GM19372 (cell line): ENCODE measurements at regions not wholly inside any gene's neighbourhood (a gene's known extent, or its start where the extent isn't known, plus 50 kb on each side); places are given as distances from the start of the nearest gene placed in this dataset.

Experiments used
- ATAC-seq: cut with Tn5 transposase; IDR thresholded peaks from one replicate; pipeline ENCODE4 v1.9.1; 2021; ENCODE audit warnings: mild to moderate bottlenecking, low read depth, moderate library complexity; ENCODE audit not compliant: unreplicated experiment

- no peak for ATAC-seq
Observed at GRCh38 chr4:43898836-43899235, 549.8 kb downstream of the KCTD8 start.

- ATAC-seq = no peak
Observed at GRCh38 chr4:43903456-43903855, 545.2 kb downstream of the KCTD8 start.

- no peak for ATAC-seq
Observed at GRCh38 chr4:43918377-43918776, 530.2 kb downstream of the KCTD8 start.

- ATAC-seq = no peak
Observed at GRCh38 chr4:43932448-43932847, 516.2 kb downstream of the KCTD8 start.

GRCh38 chr4:43943998-43944397 lies 504.6 kb downstream of the KCTD8 start:
- ATAC-seq = no peak

- ATAC-seq = no peak
Observed at GRCh38 chr4:43959976-43960375, 488.6 kb downstream of the KCTD8 start.

GRCh38 chr4:43968011-43968410 lies 480.6 kb downstream of the KCTD8 start:
- ATAC-seq = no peak

GRCh38 chr4:43983610-43984009 lies 465.0 kb downstream of the KCTD8 start:
- ATAC-seq = no peak

GRCh38 chr4:43987331-43987944 lies 461.2 kb downstream of the KCTD8 start:
- ATAC-seq = no peak

GRCh38 chr4:43990551-43990950 lies 458.1 kb downstream of the KCTD8 start:
- ATAC-seq = no peak

GRCh38 chr4:43990963-43991362 lies 457.6 kb downstream of the KCTD8 start:
- no peak for ATAC-seq

GRCh38 chr4:43992552-43992951 lies 456.1 kb downstream of the KCTD8 start:
- ATAC-seq = no peak

GRCh38 chr4:43993196-43993902 lies 455.3 kb downstream of the KCTD8 start:
- ATAC-seq = no peak

GRCh38 chr4:43999669-44000068 lies 448.9 kb downstream of the KCTD8 start:
- ATAC-seq = no peak

GRCh38 chr4:44002368-44002767 lies 446.2 kb downstream of the KCTD8 start:
- ATAC-seq = no peak

- ATAC-seq = no peak
Observed at GRCh38 chr4:44016570-44017421, 431.8 kb downstream of the KCTD8 start.

GRCh38 chr4:44017422-44017739 lies 431.2 kb downstream of the KCTD8 start:
- ATAC-seq = no peak

GRCh38 chr4:44019721-44020120 lies 428.9 kb downstream of the KCTD8 start:
- ATAC-seq = no peak

- ATAC-seq = no peak
Observed at GRCh38 chr4:44025376-44026020, 423.1 kb downstream of the KCTD8 start.

GRCh38 chr4:44038811-44039210 lies 409.8 kb downstream of the KCTD8 start:
- no peak for ATAC-seq

- no peak for ATAC-seq
Observed at GRCh38 chr4:44046491-44046890, 402.1 kb downstream of the KCTD8 start.
